ENCODE measurements at regions not wholly inside any gene's neighbourhood (a gene's known extent, or its start where the extent isn't known, plus 50 kb on each side); places are given as distances from the start of the nearest gene placed in this dataset.
A peak's percentile ranks its signal among the peaks of the same experiment; 100 is the strongest.

- no peaks in the 10 kb centered on the region for H3K27me3 ChIP-seq
- no peak for TF ChIP-seq POLR2A (IDR thresholded peaks at IDR 0.05)
- peak; percentile 4 to 36 (median 27) for TF ChIP-seq CTCF (IDR thresholded peaks at IDR 0.05)
- no peak for DNase-seq (ENCODE audit: extremely low spot score in 2 of 2)
- H3K27ac ChIP-seq = no peak overlapping the region
- H3K4me1 ChIP-seq = no peaks in the 10 kb centered on the region
- H3K9me3 ChIP-seq = no peaks in the 10 kb centered on the region
- intact Hi-C loops (cut with DNase I) = no loop called here
- no peak overlapping the region for H3K4me3 ChIP-seq
- no peaks in the 10 kb centered on the region for H3K36me3 ChIP-seq
Observed at GRCh38 chr16:7025616-7026190, 306.9 kb upstream of the RBFOX1 start.

GRCh38 chr16:7021653-7022275 is 310.9 kb upstream of the RBFOX1 start:
- no peak for DNase-seq (ENCODE audit: extremely low spot score in 2 of 2)
- Histone ChIP-seq H3K27me3 (no peaks in the 10 kb centered on the region), H3K4me1 (no peaks in the 10 kb centered on the region), H3K27ac (no peak overlapping the region), H3K4me3 (no peak overlapping the region), H3K9me3 (no peaks in the 10 kb centered on the region), H3K36me3 (no peaks in the 10 kb centered on the region)
- intact Hi-C loops (cut with DNase I) = no loop called here
- TF ChIP-seq CTCF (IDR thresholded peaks at IDR 0.05) (no peak), POLR2A (IDR thresholded peaks at IDR 0.05) (no peak), POLR2AphosphoS5 (IDR thresholded peaks at IDR 0.05; ENCODE audit: insufficient read depth in 1 of 2, low read depth in 1 of 2) (no peak)

- Histone ChIP-seq H3K27ac (no peak overlapping the region), H3K4me3 (no peak overlapping the region), H3K9me3 (no peaks in the 10 kb centered on the region), H3K27me3 (no peaks in the 10 kb centered on the region), H3K4me1 (no peaks in the 10 kb centered on the region), H3K36me3 (no peaks in the 10 kb centered on the region)
- TF ChIP-seq CTCF (IDR thresholded peaks at IDR 0.05) (no peak), POLR2AphosphoS5 (IDR thresholded peaks at IDR 0.05; ENCODE audit: insufficient read depth in 1 of 2, low read depth in 1 of 2) (no peak), POLR2A (IDR thresholded peaks at IDR 0.05) (no peak)
- intact Hi-C loops (cut with DNase I) = no loop called here
- peak in 1 of 2 donors; percentile 54 for DNase-seq (ENCODE audit: extremely low spot score in 2 of 2)
Observed at GRCh38 chr16:7017006-7017662, 315.5 kb upstream of the RBFOX1 start.

GRCh38 chr16:7014756-7015155 is 317.9 kb upstream of the RBFOX1 start:
- no peak overlapping the region for H3K27ac ChIP-seq
- no peaks in the 10 kb centered on the region for H3K9me3 ChIP-seq
- H3K4me1 ChIP-seq = no peaks in the 10 kb centered on the region
- intact Hi-C loops (cut with DNase I) = no loop called here
- no peak for TF ChIP-seq POLR2A (IDR thresholded peaks at IDR 0.05)
- no peak for TF ChIP-seq POLR2AphosphoS5 (IDR thresholded peaks at IDR 0.05; ENCODE audit: insufficient read depth in 1 of 2, low read depth in 1 of 2)
- no peak for TF ChIP-seq CTCF (IDR thresholded peaks at IDR 0.05)
- no peak overlapping the region for H3K4me3 ChIP-seq
- no peak for DNase-seq (ENCODE audit: extremely low spot score in 2 of 2)
- no peaks in the 10 kb centered on the region for H3K36me3 ChIP-seq
- no peaks in the 10 kb centered on the region for H3K27me3 ChIP-seq

- no peak overlapping the region for H3K4me3 ChIP-seq
- TF ChIP-seq POLR2A (IDR thresholded peaks at IDR 0.05) = no peak
- TF ChIP-seq POLR2AphosphoS5 (IDR thresholded peaks at IDR 0.05; ENCODE audit: insufficient read depth in 1 of 2, low read depth in 1 of 2) = no peak
- no peak for TF ChIP-seq CTCF (IDR thresholded peaks at IDR 0.05)
- H3K9me3 ChIP-seq = no peaks in the 10 kb centered on the region
- DNase-seq (ENCODE audit: extremely low spot score in 2 of 2) = no peak
- no peaks in the 10 kb centered on the region for H3K36me3 ChIP-seq
- H3K27ac ChIP-seq = no peak overlapping the region
- H3K4me1 ChIP-seq = no peaks in the 10 kb centered on the region
- intact Hi-C loops (cut with DNase I) = no loop called here
- no peaks in the 10 kb centered on the region for H3K27me3 ChIP-seq
Observed at GRCh38 chr16:7013990-7014389, 318.7 kb upstream of the RBFOX1 start.

All from vagina (tissue), 2 donors.